Peyer's patch (tissue), 4 donors: ENCODE measurements at regions not wholly inside any gene's neighbourhood (a gene's known extent, or its start where the extent isn't known, plus 50 kb on each side); places are given as distances from the start of the nearest gene placed in this dataset.

Experiments used
- DNase-seq, 3 donors: peaks; one replicate each; pipeline ENCODE4 v3.0.0-alpha.2; 2017 to 2019
- H3K27ac ChIP-seq, 4 donors: fragments of 200-600 bp; sonication (generic); one replicate each; pipeline ENCODE4 v1.5.1; 2016 to 2019
- H3K27me3 ChIP-seq, 2 donors: fragments of 200-600 bp; sonication (generic); one replicate each; pipeline ENCODE4 v1.5.1; 2019
- H3K36me3 ChIP-seq, 3 donors: fragments of 200-600 bp; sonication (generic); one replicate each; pipeline ENCODE4 v1.5.1; 2016 to 2019
- H3K4me1 ChIP-seq, 4 donors: fragments of 200-600 bp; sonication (generic); one replicate each; pipeline ENCODE4 v1.5.1; 2016 to 2019
- H3K4me3 ChIP-seq, 4 donors: fragments of 200-600 bp; sonication (generic); 1 replicate in 3 of 4; 2 replicates in 1 of 4; pipeline ENCODE4 v1.5.1; 2016 to 2019; ENCODE audit warnings: mild to moderate bottlenecking in 1 of 4
- H3K9me3 ChIP-seq, 4 donors: fragments of 200-600 bp; sonication (generic); one replicate each; pipeline ENCODE4 v1.5.1; 2016 to 2019; ENCODE audit warnings: mild to moderate bottlenecking in 1 of 4
- CTCF ChIP-seq, 6 experiments: fragments of 450-650 bp in 4 of 6; fragments of 200-600 bp in 2 of 6; sonication (generic) in 1 of 6; IDR thresholded peaks; one replicate each; pipeline ENCODE4 v1.5.1; 2017 to 2019; ENCODE audit warnings: antibody characterized with exemption in 6 of 6, mild to moderate bottlenecking in 3 of 6, moderate library complexity in 1 of 6
- POLR2A ChIP-seq, 2 donors: fragments of 450-650 bp; IDR thresholded peaks; one replicate each; pipeline ENCODE4 v1.5.1; 2017; ENCODE audit warnings: antibody characterized with exemption in 2 of 2, mild to moderate bottlenecking in 2 of 2, moderate library complexity in 2 of 2

DNA sequence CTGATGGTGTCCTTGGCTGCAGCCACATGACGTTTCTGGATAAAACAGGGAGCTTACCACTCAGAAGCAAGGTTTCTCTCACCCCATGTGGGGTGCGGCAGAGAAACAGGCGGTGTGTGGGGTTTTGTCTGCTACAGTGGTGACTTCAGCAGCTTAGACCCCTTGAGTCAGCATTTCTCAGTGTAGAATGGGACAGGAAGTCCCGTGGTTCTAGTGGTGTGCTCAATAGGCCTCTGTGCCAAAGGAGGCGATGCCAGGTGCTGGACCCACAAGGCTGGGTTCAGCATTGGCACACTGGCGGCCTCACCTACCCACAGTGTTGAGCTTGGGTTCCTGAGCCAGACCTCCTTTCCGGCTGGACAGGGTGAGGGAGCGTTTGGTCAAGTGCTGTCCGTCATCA lies 125.2 kb upstream of the SMIM23 start:
- Histone ChIP-seq H3K9me3 (no peaks in the 10 kb centered on the region), H3K4me3 (no peak overlapping the region), H3K27ac (no peak overlapping the region), H3K4me1 (no peaks in the 10 kb centered on the region), H3K27me3 (peaks cover 0 to 4% of the 10 kb centered on the region in 2 donors), H3K36me3 (no peaks in the 10 kb centered on the region)
- DNase-seq = no peak
- TF ChIP-seq POLR2A (IDR thresholded peaks at IDR 0.05) = no peak
- no peak for TF ChIP-seq CTCF (IDR thresholded peaks at IDR 0.05)

- Histone ChIP-seq H3K4me3 (no peak overlapping the region), H3K9me3 (no peaks in the 10 kb centered on the region), H3K4me1 (no peaks in the 10 kb centered on the region), H3K27ac (no peak overlapping the region), H3K27me3 (no peaks in the 10 kb centered on the region), H3K36me3 (no peaks in the 10 kb centered on the region)
- no peak for TF ChIP-seq CTCF (IDR thresholded peaks at IDR 0.05)
- TF ChIP-seq POLR2A (IDR thresholded peaks at IDR 0.05) = no peak
- DNase-seq = no peak
Observed at GRCh38 chr5:171661143-171661542, 124.5 kb upstream of the SMIM23 start.

DNA sequence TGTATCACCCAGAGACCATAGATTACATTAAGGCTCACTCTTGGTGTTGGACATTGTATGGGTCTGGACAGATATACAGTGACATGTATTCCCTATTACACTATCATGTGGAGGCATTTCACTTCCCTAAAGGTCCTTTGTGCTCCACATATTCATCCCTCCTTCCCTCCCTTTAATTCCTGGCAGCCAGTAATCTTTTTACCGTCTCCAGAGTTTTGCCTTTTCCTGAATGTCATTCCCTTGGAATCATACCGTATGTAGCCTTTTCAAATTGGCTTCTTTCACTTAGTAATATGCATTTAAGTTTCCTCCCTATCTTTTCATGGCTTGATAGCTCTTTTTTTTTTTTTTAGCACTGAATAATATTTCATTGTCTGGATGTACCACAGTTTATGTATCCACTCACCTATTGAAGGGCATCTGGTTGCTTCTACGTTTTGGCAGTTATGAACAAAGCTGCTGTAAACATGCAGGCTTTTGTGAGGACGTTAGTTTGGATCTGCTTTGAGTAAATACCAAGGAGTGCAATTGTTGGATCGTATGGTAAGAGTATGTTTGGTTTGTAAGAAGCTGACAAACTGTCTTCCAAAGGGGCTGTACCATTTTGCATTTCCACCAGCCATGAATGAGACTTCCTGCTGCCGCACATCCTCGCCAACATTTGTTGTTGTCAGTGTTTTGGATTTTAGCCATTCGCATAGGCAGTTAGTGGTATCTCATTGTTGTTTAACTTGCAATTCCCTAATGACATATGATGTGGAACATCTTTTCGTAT lies 122.1 kb upstream of the SMIM23 start:
- no peaks in the 10 kb centered on the region for H3K9me3 ChIP-seq
- TF ChIP-seq POLR2A (IDR thresholded peaks at IDR 0.05) = no peak
- no peak for TF ChIP-seq CTCF (IDR thresholded peaks at IDR 0.05)
- H3K4me3 ChIP-seq = no peak overlapping the region
- no peaks in the 10 kb centered on the region for H3K36me3 ChIP-seq
- H3K4me1 ChIP-seq = no peaks in the 10 kb centered on the region
- no peaks in the 10 kb centered on the region for H3K27me3 ChIP-seq
- no peak for DNase-seq
- H3K27ac ChIP-seq = no peak overlapping the region

GRCh38 chr5:171664489-171664888 lies 121.1 kb upstream of the SMIM23 start:
- Histone ChIP-seq H3K36me3 (no peaks in the 10 kb centered on the region), H3K9me3 (no peaks in the 10 kb centered on the region), H3K4me1 (no peaks in the 10 kb centered on the region), H3K27ac (no peak overlapping the region), H3K27me3 (no peaks in the 10 kb centered on the region), H3K4me3 (no peak overlapping the region)
- TF ChIP-seq CTCF (IDR thresholded peaks at IDR 0.05) (no peak), POLR2A (IDR thresholded peaks at IDR 0.05) (no peak)
- no peak for DNase-seq

DNA sequence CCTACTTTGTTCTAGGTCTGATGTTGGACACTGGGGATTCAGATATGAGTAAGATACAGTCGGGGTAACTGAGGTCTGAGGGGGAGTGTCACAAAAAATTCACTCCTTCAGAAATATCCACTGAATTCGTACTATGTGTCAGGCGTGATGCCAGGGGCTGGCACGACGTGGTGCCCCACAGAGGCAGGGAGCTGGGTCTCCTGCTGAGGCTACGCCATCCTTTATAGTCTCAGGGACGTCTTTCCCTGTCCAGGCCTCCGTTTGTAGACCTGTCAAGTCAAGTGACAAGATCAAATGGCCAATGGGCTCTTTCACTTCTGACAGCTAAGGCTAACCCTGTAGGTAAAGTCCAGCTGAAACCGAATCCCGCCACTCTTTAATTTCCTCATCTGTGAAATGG lies 118.8 kb upstream of the SMIM23 start:
- Histone ChIP-seq H3K4me1 (no peaks in the 10 kb centered on the region), H3K4me3 (no peak overlapping the region), H3K27me3 (no peaks in the 10 kb centered on the region), H3K27ac (no peak overlapping the region), H3K36me3 (no peaks in the 10 kb centered on the region), H3K9me3 (no peaks in the 10 kb centered on the region)
- no peak for DNase-seq
- TF ChIP-seq POLR2A (IDR thresholded peaks at IDR 0.05) = no peak
- TF ChIP-seq CTCF (IDR thresholded peaks at IDR 0.05) = no peak
